T-helper 22 cell (primary cell): ENCODE measurements at regions not wholly inside any gene's neighbourhood (a gene's known extent, or its start where the extent isn't known, plus 50 kb on each side); places are given as distances from the start of the nearest gene placed in this dataset.

ENCODE experiments used
- DNase-seq: peaks from one replicate; pipeline ENCODE4 v3.0.0-alpha.2; 2020; ENCODE audit warnings: low read depth

- DNase-seq = no peak
These were observed 2012.0 kb upstream of the LRRTM1 start for GRCh38 chr2:82316586-82316985.

DNA sequence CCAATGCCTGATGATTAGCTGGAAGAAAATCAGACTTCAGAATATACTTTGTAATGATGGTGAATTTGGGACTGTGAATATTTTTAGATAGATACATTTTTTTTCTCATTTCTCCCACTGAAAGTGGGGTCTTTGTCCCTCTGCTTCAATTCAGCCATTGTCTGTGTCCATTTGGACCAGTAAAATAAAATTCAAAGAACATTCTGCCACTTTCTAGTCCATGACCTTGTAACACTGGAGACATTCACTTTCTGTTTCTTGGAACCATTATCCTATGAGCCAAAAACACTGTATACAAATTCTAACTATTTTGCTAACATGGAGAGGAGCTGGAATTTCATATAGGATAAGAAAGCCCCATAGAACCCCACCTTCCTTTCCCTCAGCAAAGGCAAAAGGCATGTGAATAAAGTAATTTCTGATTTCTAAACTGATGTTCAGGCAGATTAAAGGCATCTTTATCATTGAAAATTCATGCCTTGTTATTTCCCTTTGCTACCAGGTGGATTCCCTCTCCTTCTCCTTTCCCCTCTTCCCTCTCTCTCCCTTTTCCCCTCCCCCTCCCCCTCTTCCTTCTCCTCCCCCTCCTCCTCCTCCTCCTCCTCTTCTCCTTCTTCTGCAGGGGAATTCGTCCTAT lies 2010.4 kb upstream of the LRRTM1 start:
- DNase-seq = no peak

DNA sequence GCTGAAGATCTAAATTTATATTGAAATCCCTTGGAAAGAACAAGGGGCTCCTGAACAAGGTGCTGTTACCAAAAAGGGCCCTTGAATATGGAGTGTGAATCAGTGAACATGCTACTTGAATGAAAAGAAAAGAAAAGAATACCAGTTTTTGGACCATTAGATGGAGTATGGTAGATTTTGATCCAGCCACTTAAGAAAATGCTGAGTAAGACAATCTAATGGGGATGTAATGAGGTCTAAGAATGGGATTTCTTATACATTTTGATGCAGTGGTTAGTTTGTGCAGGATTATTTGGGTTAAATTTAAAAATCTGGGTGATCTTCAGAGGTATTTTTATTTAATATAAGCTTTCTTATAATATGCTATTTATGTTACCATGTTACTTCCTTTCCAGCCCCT lies 2003.0 kb upstream of the LRRTM1 start:
- DNase-seq = no peak

- no peak for DNase-seq
These were observed 1997.0 kb upstream of the LRRTM1 start for GRCh38 chr2:82301506-82301905.

DNA sequence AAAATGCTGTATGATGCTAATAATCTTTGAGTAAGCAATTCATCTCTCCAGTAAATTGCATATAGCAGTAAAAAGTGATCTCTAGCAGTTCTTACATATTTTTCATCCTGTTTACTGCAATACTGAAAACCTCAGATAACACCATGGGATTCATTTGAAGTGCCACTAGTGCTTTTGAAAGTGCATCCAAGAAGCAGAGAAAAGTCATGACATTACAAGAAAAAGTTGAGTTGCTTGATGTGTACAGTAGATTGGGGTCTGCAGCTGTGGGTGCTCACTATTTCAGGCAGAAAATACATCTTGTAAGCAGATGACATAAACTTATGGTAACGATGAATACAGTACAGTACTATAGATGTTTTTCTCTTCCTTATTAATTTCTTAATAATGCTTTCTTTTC lies 1984.9 kb upstream of the LRRTM1 start:
- DNase-seq = no peak

GRCh38 chr2:82283075-82283474 lies 1978.5 kb upstream of the LRRTM1 start:
- DNase-seq = no peak

- DNase-seq = no peak
These were observed 1977.7 kb upstream of the LRRTM1 start for GRCh38 chr2:82282111-82282882.

DNA sequence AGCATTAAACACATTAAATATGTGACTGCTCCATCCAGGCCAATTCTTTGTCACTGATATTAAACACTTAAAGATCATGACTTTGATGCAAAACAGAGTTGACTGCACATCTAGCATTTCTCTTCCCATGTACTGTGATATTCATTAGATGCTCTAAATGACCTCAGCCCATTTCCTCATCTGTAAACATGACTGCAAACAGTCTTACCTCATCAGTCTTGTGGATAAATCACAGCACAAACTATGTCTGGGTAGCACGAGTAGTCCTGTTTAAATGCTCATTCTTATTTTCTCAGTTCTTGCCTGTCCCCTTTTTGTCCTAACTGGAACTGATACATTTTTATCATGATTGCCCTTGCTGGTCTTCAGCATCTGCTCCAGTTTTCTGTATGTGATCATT lies 1974.8 kb upstream of the LRRTM1 start:
- no peak for DNase-seq

GRCh38 chr2:82278416-82278815 lies 1973.9 kb upstream of the LRRTM1 start:
- DNase-seq = no peak

DNA sequence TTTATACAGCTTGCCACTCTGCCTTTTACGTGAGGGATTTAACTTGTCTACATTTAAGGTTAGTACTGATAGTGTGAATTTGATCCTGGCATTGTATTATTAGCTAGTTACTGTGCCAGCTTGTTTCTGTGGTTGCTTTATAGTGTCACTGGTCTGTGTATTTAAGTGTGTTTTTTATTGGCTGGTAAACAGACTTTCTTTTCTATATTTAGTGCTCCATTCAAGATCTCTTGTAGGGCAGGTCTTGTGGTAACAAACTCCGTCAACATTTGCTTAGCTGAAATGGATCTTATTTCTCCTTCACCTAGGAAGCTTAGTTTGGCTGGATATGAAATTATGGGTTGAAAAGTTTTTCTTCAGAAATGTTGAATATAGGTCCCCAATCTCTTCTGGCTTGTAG lies 1971.0 kb upstream of the LRRTM1 start:
- DNase-seq = no peak

GRCh38 chr2:82268446-82268845 lies 1963.9 kb upstream of the LRRTM1 start:
- DNase-seq = no peak

DNA sequence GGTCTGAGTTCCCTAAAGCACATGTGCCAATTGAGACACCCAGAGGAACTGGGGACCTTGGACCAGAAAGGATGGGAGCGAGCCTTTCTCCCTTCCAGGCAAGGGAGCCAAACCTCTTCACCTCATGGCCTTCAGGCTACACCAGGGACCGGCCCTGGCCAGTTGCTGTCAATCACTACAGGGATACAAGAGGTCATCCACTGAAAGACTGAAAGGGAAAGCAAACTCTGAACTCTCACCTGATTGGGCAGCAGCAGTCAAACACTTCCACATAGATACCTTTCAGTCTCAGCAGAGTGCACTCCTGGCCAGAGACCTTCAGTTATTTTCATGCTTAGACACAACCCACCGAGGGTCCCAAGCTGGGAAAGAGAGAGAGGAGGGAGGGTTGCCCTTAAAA lies 1956.0 kb upstream of the LRRTM1 start:
- DNase-seq = no peak

- DNase-seq = no peak
These were observed 1955.0 kb upstream of the LRRTM1 start for GRCh38 chr2:82259551-82259950.

GRCh38 chr2:82257796-82258555 lies 1953.4 kb upstream of the LRRTM1 start:
- no peak for DNase-seq

- DNase-seq = no peak
These were observed 1952.6 kb upstream of the LRRTM1 start for GRCh38 chr2:82256983-82257632.

DNA sequence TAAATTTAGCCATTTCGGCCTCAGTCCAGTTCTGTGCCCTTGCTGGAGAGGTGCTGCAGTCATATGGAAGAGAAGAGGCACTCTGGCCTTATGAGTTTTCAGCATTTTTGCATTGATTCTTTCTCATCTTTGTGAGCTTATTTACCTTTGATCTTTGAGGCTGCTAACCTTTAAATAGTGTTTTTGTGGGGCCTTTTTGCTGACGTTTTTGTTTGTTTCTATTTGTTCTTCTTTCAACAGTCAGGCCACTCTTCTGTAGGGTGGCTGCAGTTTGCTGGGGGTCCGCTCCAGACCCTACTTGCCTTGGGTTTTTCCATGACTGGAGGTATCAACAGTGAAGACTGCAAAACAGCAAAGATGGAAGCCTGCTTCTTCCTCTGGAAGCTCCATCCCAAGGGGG lies 1951.7 kb upstream of the LRRTM1 start:
- no peak for DNase-seq

- DNase-seq = no peak
These were observed 1950.2 kb upstream of the LRRTM1 start for GRCh38 chr2:82254728-82255127.

DNA sequence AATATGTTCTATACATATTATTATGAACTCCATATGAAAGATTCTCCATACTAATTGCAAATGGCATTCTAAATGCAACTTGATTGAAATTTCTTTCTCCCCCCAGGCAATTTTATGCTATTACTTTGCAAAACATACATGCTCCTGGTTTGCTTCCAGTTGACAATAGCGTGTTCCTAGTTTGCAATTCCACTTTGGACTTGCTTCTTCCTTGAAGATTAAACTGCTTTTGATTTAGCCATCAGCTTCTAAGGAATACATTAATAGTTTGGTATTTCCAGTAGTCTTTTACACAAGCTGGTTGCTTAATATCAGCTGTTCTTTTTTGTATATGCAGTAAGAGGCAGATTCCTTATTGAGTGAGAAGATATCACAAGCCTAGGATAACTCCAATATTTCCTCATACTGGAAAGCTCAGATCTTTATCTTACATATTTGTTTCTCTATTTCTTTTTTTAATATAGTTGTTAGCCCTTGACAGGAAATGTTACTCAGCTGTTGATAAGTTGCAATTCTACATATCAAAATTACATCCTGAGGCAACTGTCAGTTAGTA lies 1941.7 kb upstream of the LRRTM1 start:
- no peak for DNase-seq

GRCh38 chr2:82239176-82239575 lies 1934.6 kb upstream of the LRRTM1 start:
- DNase-seq = no peak

- no peak for DNase-seq
These were observed 1933.6 kb upstream of the LRRTM1 start for GRCh38 chr2:82237994-82238662.

GRCh38 chr2:82234283-82234874 lies 1929.8 kb upstream of the LRRTM1 start:
- DNase-seq = no peak
